ENCODE measurements at regions not wholly inside any gene's neighbourhood (a gene's known extent, or its start where the extent isn't known, plus 50 kb on each side); places are given as distances from the start of the nearest gene placed in this dataset.

DNA sequence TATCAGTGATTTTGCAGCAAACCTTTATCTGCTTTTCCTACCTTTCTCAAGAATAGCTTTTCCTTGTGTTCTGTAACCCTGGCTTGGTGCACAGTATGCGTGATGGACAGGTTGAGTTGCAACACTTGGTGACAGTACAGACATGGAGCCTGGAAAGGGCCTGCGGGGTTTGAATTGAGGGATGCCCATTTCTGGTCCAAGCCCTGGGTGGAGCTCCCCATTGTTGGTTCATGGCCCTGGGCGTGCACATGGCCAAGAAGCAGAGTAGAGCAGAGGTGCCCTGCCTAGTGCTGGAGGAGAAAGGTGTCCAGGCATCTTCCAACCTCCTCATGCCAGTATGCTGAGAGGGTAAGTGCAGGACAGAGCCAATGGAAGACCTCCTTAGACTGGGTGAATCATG lies 106.6 kb upstream of the MKLN1 start:
- POLR2A ChIA-PET: no interaction called here
- Histone ChIP-seq H3K36me3 (ENCODE audit: control insufficient read depth, insufficient read depth, low read length) (no peaks in the 10 kb centered on the region), H3K27me3 (replicated peaks; ENCODE audit: control insufficient read depth, insufficient read depth, low read length) (no peaks in the 10 kb centered on the region), H3K4me3 (ENCODE audit: low read depth, low read length) (no peak overlapping the region), H3K4me1 (peaks cover 36% of the 10 kb centered on the region), H3K9me3 (no peaks in the 10 kb centered on the region)
- intact Hi-C loops (cut with micrococcal nuclease; ENCODE audit: unreplicated experiment): no loop called here
- CTCF ChIA-PET: no interaction called here
- Mint-ChIP-seq H3K27me3 (ENCODE audit: insufficient read depth, unreplicated experiment) (no peaks in the 10 kb centered on the region), H3K4me1 (ENCODE audit: low read depth, unreplicated experiment) (peaks cover 21% of the 10 kb centered on the region), H3K9me3 (ENCODE audit: unreplicated experiment) (no peaks in the 10 kb centered on the region), H3K4me3 (ENCODE audit: unreplicated experiment) (no peak overlapping the region), H3K36me3 (ENCODE audit: insufficient read depth, unreplicated experiment) (no peaks in the 10 kb centered on the region), H3K27ac (ENCODE audit: unreplicated experiment) (no peak overlapping the region)
- no peak for DNase-seq
- BruUV-seq (replicated peaks): no TSS peak
- TF ChIP-seq CTCF (IDR thresholded peaks at IDR 0.05; ENCODE audit: insufficient read depth in 1 of 2, low read depth in 1 of 2, low read length in 1 of 2, severe bottlenecking in 1 of 2, unreplicated experiment in 1 of 2): no peak

DNA sequence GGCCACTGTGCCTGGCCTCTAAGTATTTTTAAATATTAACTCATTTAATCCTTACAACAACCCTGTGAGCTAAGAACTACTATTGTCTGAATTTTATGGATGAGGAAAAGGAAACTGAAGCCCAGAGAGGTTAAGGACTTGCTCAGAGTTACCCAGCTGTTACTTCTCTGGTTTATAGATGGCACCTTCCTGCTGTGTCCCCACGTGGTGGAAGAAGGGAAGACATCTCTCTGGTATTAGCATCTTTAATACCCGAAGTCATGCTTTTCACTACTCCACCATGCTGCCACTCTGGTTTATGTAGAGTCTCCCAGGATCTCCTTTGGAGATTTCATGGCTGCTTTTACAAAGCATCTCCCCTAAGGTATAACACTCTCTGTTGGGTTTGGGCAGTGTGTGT lies 105.5 kb upstream of the MKLN1 start:
- TF ChIP-seq CTCF (IDR thresholded peaks at IDR 0.05; ENCODE audit: insufficient read depth in 1 of 2, low read depth in 1 of 2, low read length in 1 of 2, severe bottlenecking in 1 of 2, unreplicated experiment in 1 of 2): no peak
- Mint-ChIP-seq H3K27me3 (ENCODE audit: insufficient read depth, unreplicated experiment) (no peaks in the 10 kb centered on the region), H3K4me1 (ENCODE audit: low read depth, unreplicated experiment) (peaks cover 32% of the 10 kb centered on the region), H3K9me3 (ENCODE audit: unreplicated experiment) (peaks cover 6% of the 10 kb centered on the region), H3K27ac (ENCODE audit: unreplicated experiment) (no peak overlapping the region), H3K4me3 (ENCODE audit: unreplicated experiment) (no peak overlapping the region), H3K36me3 (ENCODE audit: insufficient read depth, unreplicated experiment) (no peaks in the 10 kb centered on the region)
- POLR2A ChIA-PET: no interaction called here
- intact Hi-C loops (cut with micrococcal nuclease; ENCODE audit: unreplicated experiment): no loop called here
- CTCF ChIA-PET: no interaction called here
- H3K27me3 ChIP-seq (replicated peaks; ENCODE audit: control insufficient read depth, insufficient read depth, low read length): no peaks in the 10 kb centered on the region
- BruUV-seq (replicated peaks): no TSS peak
- no peak for DNase-seq
- peaks cover 4% of the 10 kb centered on the region; the same call in 1 of the 2 replicates for H3K9me3 ChIP-seq
- H3K4me1 ChIP-seq: peaks cover 46% of the 10 kb centered on the region
- H3K36me3 ChIP-seq (ENCODE audit: control insufficient read depth, insufficient read depth, low read length): no peaks in the 10 kb centered on the region
- H3K4me3 ChIP-seq (ENCODE audit: low read depth, low read length): no peak overlapping the region

DNA sequence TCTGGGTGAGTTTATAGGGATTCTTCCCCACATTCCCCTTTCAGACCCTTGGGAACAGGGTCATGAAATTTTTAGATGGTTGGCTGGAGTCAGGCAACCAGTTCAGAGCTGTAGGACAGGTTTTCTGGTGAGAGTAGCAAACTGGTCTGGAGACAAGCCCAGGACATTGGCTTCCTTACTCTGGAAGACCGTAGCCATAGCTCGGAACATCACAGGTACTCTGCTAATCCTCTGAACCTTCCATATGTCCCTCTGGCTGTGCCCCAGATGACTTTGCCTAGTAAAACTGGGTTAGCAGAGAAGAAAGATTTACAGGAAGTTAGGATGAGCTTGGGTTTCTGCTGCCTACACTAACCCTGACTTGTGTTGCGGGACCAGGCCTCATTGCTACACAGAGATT lies 104.5 kb upstream of the MKLN1 start:
- ChIA-PET CTCF (interaction anchor here (0.5 kb wide), 1 partner anchor 1159 kb away, joined by 4 read pairs; no protein-coding TSS in a partner anchor), POLR2A (no interaction called here)
- no peaks in the 10 kb centered on the region for H3K36me3 ChIP-seq (ENCODE audit: control insufficient read depth, insufficient read depth, low read length)
- Mint-ChIP-seq H3K4me3 (ENCODE audit: unreplicated experiment) (no peak overlapping the region), H3K4me1 (ENCODE audit: low read depth, unreplicated experiment) (peaks cover 33% of the 10 kb centered on the region), H3K27me3 (ENCODE audit: insufficient read depth, unreplicated experiment) (no peaks in the 10 kb centered on the region), H3K36me3 (ENCODE audit: insufficient read depth, unreplicated experiment) (no peaks in the 10 kb centered on the region), H3K27ac (ENCODE audit: unreplicated experiment) (no peak overlapping the region), H3K9me3 (ENCODE audit: unreplicated experiment) (peaks cover 13% of the 10 kb centered on the region)
- DNase-seq: no peak
- peaks cover 5% of the 10 kb centered on the region; the same call in 1 of the 2 replicates for H3K9me3 ChIP-seq
- no TSS peak for BruUV-seq (replicated peaks)
- H3K4me3 ChIP-seq (ENCODE audit: low read depth, low read length): no peak overlapping the region
- peaks cover 45% of the 10 kb centered on the region for H3K4me1 ChIP-seq
- no peaks in the 10 kb centered on the region for H3K27me3 ChIP-seq (replicated peaks; ENCODE audit: control insufficient read depth, insufficient read depth, low read length)
- intact Hi-C loops (cut with micrococcal nuclease; ENCODE audit: unreplicated experiment): no loop called here
- TF ChIP-seq CTCF (IDR thresholded peaks at IDR 0.05; ENCODE audit: insufficient read depth in 1 of 2, low read depth in 1 of 2, low read length in 1 of 2, severe bottlenecking in 1 of 2, unreplicated experiment in 1 of 2): no peak
